HG03025 (cell line): ENCODE measurements at regions not wholly inside any gene's neighbourhood (a gene's known extent, or its start where the extent isn't known, plus 50 kb on each side); places are given as distances from the start of the nearest gene placed in this dataset.
"Not testable (repeated sequence)": the region's sequence is repeated elsewhere in the genome, so short reads cannot be mapped to it uniquely, and the experiment has no call there.

Experiments used
- ATAC-seq: cut with Tn5 transposase; IDR thresholded peaks from one replicate; pipeline ENCODE4 v1.9.1; 2021; ENCODE audit warnings: mild to moderate bottlenecking, moderate library complexity; ENCODE audit not compliant: unreplicated experiment, low FRiP score

- ATAC-seq, result no peak
Measured at GRCh38 chr7:120028636-120029035, 244.3 kb upstream of the KCND2 start.

- no peak for ATAC-seq
Measured at GRCh38 chr7:120030876-120031275, 242.1 kb upstream of the KCND2 start.

GRCh38 chr7:120033114-120033513 lies 239.9 kb upstream of the KCND2 start:
- ATAC-seq, result no peak

- no peak for ATAC-seq
Measured at GRCh38 chr7:120039138-120039537, 233.8 kb upstream of the KCND2 start.

GRCh38 chr7:120041798-120042197 lies 231.2 kb upstream of the KCND2 start:
- no peak for ATAC-seq

- no peak for ATAC-seq
Measured at GRCh38 chr7:120043250-120043649, 229.7 kb upstream of the KCND2 start.

GRCh38 chr7:120052884-120053382 lies 220.0 kb upstream of the KCND2 start:
- no peak for ATAC-seq

- no peak for ATAC-seq
Measured at GRCh38 chr7:120053390-120053961, 219.5 kb upstream of the KCND2 start.

- no peak for ATAC-seq
Measured at GRCh38 chr7:120054376-120055100, 218.4 kb upstream of the KCND2 start.

- ATAC-seq, result no peak
Measured at GRCh38 chr7:120055300-120055699, 217.7 kb upstream of the KCND2 start.

- no peak for ATAC-seq
Measured at GRCh38 chr7:120056227-120056626, 216.7 kb upstream of the KCND2 start.

- ATAC-seq, result no peak
Measured at GRCh38 chr7:120059641-120060040, 213.3 kb upstream of the KCND2 start.

- ATAC-seq, result no peak
Measured at GRCh38 chr7:120060281-120060680, 212.7 kb upstream of the KCND2 start.

GRCh38 chr7:120060875-120061274 lies 212.1 kb upstream of the KCND2 start:
- ATAC-seq, result no peak

- ATAC-seq, result peak; percentile 96
Measured at GRCh38 chr7:120064565-120064964, 208.4 kb upstream of the KCND2 start.

GRCh38 chr7:120066898-120067297 lies 206.1 kb upstream of the KCND2 start:
- ATAC-seq, result not testable (repeated sequence)

- ATAC-seq, result no peak
Measured at GRCh38 chr7:120070201-120070600, 202.8 kb upstream of the KCND2 start.

GRCh38 chr7:120077777-120078176 lies 195.2 kb upstream of the KCND2 start:
- no peak for ATAC-seq

GRCh38 chr7:120079022-120079421 lies 194.0 kb upstream of the KCND2 start:
- ATAC-seq, result no peak

GRCh38 chr7:120079704-120080103 lies 193.3 kb upstream of the KCND2 start:
- ATAC-seq, result no peak

GRCh38 chr7:120086468-120086867 lies 186.5 kb upstream of the KCND2 start:
- not testable (repeated sequence) for ATAC-seq

- ATAC-seq, result no peak
Measured at GRCh38 chr7:120089968-120090367, 183.0 kb upstream of the KCND2 start.
